Endothelial cell of umbilical vein (primary cell): ENCODE measurements at regions not wholly inside any gene's neighbourhood (a gene's known extent, or its start where the extent isn't known, plus 50 kb on each side); places are given as distances from the start of the nearest gene placed in this dataset.

ENCODE experiments used
- POLR2A ChIP-seq: IDR thresholded peaks from 2 replicates; pipeline ENCODE4 v1.6.1; 2012; ENCODE audit warnings: low read depth, mild to moderate bottlenecking, control low read depth, low read length
- POLR2AphosphoS5 ChIP-seq: IDR thresholded peaks from 2 replicates; pipeline ENCODE4 v1.6.1; 2012; ENCODE audit warnings: low read depth, mild to moderate bottlenecking, control low read depth, low read length, moderate library complexity; ENCODE audit not compliant: insufficient read depth
- TF ChIP-seq, protein P1 (sequence below), 2 donors: IDR thresholded peaks; 1 replicate in 1 of 2; 2 replicates in 1 of 2; pipeline ENCODE4 v1.5.1; 2011; ENCODE audit warnings: low read length in 2 of 2, mild to moderate bottlenecking in 2 of 2, moderate library complexity in 2 of 2, control low read depth in 1 of 2, inconsistent platforms in 1 of 2, low read depth in 1 of 2; ENCODE audit not compliant: insufficient read depth in 1 of 2; ENCODE audit errors: extremely low read depth in 1 of 2

DNA sequence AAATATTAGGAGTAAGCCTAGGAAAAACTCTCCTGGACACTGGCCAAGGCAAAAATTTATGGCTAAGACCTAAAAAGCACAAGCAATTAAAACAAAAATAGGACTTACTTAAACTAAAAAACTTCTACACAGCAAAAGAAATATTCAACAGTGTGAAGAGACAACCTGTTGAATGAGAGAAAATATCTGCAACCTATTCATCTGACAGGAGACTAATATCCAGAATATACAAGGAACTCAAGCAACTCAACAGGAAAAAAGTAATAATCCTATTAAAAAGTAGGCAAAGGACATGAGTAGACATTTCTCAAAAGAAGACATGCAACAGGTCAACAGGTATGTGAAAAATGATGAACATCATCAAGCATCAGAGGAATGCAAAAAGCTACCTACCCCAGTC is 431.1 kb downstream of the ZEB2 start:
- TF ChIP-seq, protein P1, sequence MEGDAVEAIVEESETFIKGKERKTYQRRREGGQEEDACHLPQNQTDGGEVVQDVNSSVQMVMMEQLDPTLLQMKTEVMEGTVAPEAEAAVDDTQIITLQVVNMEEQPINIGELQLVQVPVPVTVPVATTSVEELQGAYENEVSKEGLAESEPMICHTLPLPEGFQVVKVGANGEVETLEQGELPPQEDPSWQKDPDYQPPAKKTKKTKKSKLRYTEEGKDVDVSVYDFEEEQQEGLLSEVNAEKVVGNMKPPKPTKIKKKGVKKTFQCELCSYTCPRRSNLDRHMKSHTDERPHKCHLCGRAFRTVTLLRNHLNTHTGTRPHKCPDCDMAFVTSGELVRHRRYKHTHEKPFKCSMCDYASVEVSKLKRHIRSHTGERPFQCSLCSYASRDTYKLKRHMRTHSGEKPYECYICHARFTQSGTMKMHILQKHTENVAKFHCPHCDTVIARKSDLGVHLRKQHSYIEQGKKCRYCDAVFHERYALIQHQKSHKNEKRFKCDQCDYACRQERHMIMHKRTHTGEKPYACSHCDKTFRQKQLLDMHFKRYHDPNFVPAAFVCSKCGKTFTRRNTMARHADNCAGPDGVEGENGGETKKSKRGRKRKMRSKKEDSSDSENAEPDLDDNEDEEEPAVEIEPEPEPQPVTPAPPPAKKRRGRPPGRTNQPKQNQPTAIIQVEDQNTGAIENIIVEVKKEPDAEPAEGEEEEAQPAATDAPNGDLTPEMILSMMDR (IDR thresholded peaks at IDR 0.05; ENCODE audit: extremely low read depth in 1 of 2, insufficient read depth in 1 of 2, low read depth in 1 of 2, low read length in 2 of 2) = no peak
- TF ChIP-seq POLR2AphosphoS5 (no peak), POLR2A (no peak)
